Stimulated activated CD4-positive, alpha-beta T cell treated with anti-CD3 and anti-CD28 coated beads, Interleukin-1b, Interleukin-23, amount 100 ng/mL, for 48 hours (primary cell): ENCODE measurements at regions not wholly inside any gene's neighbourhood (a gene's known extent, or its start where the extent isn't known, plus 50 kb on each side); places are given as distances from the start of the nearest gene placed in this dataset.

ENCODE experiments used
- DNase-seq: peaks from one replicate; pipeline ENCODE4 v3.0.0-alpha.2; 2020

- no peak for DNase-seq
Observed at GRCh38 chr2:5921081-5921642, 229.0 kb downstream of the SOX11 start.

GRCh38 chr2:5923957-5924945 is 232.1 kb downstream of the SOX11 start:
- no peak for DNase-seq

DNA sequence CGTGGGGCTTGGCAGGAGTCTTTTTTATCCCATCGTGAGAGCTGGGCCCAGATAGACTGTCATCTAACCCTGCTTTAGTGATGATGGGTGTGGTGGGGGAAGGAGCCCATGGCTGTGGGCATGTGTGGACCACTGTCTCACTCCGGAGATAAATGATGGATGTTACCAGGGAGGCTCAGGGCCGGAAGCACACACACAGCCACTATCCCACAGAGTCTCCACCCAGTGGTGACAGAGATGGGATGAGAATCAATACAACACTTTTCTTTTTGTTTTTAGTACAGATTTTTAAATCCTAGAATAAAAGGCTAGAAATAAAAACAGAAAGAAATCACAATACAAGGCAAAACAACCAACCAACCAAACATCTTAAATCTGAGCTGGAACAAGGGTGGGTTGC is 233.4 kb downstream of the SOX11 start:
- no peak for DNase-seq

DNA sequence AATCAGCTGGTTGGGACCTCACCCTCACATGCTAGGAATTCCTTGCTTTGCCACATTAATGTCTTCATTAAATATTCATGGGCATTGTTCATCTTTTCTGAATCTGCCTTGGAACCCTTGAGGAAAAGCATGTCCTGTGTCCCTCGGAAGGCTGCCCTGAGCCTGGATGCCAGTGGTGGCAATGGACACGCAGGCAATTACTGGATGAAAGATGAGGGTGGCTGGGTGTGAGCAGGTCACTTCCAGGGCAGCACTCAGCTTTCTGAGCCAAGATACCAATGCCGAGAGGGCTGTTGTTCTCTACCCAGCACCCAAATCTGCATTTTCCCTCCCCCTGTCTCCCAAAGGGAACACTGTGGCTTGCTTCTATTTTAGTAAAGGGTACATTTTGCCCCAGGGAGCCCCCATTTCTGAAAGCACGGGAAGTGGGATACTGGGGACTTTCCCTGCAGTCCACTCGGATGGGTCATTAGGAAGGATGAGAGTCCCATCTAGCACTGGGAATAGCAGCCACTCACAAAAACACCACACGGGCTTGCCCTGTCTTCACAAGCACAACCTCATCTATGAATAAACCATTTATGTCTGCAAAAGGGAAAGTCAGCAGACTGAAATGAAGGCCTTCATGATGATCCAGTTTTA is 234.8 kb downstream of the SOX11 start:
- no peak for DNase-seq

DNA sequence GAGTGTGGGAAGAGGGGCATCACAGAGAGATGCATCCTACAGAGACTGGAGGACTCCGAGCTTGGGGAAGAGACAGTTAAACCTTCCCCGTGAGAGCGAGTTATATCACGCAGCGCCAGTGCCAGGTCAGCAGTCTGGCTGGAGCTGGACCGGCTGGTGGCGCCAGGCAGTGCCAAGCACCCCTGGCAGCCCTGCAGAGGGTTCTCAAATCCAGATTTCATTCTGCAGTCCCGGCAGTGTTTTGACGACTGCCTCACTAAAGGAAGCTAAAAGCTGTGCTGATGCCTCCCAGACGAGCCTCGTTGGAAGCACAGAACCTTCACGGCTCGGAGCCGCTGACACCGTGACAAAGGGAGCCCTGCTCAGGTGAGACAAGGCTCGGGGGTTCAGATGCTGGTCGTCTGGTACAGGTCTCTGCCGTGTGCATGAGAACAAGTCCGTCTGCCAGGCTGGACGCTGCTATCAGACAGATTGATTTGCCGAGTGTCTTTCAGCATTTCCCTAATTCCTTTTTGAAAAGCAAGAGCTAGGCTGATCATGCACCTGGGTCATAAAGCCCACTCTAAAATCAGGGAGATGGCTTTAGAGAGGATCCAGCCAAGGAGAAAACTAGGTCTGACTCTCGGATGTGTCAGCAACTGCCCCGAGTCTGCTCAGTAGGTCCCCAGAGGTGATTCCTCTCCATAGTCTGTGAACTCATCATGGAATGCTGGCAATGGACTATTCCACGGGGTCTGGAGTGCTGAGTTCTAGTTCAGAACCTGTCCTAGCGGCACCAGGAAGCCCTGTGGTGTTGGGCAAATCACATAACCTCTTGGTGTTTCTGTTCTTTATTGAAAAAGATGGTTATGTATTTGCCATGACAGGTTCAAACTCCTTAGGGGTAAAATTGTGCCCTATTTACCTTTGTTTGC is 240.6 kb downstream of the SOX11 start:
- no peak for DNase-seq

DNA sequence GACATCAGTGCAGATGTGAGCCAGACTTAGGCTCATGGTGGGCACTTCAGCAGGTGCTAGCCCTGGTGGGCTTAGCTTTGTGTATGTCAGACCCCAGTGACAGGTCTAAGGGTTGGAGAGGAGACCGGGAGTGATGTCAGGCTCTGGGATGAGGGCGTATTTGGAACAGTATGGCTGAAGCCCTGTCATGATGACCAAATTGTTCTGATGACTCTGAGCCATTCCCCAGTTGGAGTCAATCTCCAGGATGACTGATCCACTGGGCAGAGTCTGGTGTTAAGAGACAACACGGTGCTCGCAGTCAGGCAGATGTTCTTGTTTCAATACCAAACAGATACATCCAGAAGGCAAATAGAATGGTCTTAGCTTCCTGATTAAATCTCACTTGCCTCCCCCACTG is 241.5 kb downstream of the SOX11 start:
- DNase-seq, result no peak

DNA sequence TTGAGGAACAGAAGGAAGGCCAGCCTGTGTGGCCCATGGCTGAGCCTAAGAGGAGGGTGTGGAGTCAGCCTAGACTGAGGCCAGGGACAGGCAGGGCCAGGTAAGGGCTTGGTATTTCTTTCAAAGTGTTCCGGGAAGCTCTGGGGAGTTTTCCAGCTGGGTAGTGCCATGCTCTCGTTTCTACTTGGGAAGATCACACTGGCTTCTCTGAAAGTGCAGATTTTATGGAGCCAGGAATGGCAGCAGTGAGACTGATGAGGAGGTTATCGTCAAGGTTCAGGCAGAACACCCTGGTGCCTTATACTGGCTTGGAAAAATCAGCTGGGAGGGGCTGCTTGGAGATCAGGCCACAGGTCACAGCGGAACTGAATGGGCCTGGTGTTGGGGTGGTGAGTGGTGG is 245.1 kb downstream of the SOX11 start:
- DNase-seq, result no peak

DNA sequence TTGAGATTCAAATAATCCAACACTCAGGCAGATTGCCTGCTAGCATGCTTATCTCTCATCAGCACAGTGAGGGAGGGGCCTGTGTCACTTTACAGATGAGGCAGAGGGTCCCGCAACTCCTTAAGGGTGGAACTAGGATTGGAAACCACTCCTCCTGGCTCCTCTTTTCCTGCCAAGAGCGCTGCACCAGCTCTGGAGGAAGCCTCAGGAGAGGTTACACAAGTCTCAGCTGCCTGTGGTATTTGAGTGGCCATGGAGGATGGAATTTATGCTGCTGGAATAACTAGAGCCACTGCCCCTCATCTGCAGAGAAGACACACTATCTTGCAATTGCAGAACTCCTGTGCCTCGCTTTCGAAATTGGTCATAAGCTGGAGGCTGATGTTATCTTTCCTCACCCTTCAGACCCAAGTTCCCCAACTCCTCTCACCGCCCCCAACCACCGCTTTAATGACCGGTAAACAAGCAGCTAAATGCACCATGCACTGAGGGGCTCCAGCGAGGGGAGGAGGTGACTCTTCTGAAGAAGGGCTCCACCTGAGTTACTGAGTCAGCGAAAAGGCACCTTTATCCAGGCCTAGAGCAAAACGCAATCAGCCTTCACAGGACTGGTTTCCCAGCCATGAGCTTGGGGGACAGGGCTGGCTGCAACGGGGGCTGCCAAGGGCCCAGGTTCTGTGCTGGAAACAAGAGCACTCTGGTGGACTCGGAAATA is 245.8 kb downstream of the SOX11 start:
- DNase-seq, result no peak

GRCh38 chr2:5938566-5938896 is 246.3 kb downstream of the SOX11 start:
- DNase-seq, result no peak

DNA sequence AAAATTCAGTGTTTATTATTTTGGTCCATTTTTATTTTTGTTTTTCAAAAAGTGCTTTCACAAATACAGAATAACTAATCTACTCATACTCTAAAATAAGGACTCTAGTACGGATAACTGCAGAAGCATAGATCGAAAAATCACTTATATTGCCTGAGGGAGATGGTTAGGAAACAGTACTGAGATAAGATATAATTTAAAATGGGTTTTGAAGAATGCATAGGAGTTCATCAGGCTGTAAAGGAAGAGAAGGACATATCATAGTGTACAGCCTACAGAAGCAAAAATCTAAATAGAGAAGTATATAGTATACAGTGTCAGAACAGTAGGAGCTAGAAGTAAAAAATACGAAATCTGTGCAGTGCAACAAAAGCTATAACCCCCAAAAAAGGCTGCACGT is 247.4 kb downstream of the SOX11 start:
- DNase-seq, result no peak

GRCh38 chr2:5940596-5941535 is 248.7 kb downstream of the SOX11 start:
- DNase-seq, result no peak

- DNase-seq, result no peak
Observed at GRCh38 chr2:5942204-5942603, 250.0 kb downstream of the SOX11 start.

GRCh38 chr2:5945742-5946141 is 253.6 kb downstream of the SOX11 start:
- no peak for DNase-seq

DNA sequence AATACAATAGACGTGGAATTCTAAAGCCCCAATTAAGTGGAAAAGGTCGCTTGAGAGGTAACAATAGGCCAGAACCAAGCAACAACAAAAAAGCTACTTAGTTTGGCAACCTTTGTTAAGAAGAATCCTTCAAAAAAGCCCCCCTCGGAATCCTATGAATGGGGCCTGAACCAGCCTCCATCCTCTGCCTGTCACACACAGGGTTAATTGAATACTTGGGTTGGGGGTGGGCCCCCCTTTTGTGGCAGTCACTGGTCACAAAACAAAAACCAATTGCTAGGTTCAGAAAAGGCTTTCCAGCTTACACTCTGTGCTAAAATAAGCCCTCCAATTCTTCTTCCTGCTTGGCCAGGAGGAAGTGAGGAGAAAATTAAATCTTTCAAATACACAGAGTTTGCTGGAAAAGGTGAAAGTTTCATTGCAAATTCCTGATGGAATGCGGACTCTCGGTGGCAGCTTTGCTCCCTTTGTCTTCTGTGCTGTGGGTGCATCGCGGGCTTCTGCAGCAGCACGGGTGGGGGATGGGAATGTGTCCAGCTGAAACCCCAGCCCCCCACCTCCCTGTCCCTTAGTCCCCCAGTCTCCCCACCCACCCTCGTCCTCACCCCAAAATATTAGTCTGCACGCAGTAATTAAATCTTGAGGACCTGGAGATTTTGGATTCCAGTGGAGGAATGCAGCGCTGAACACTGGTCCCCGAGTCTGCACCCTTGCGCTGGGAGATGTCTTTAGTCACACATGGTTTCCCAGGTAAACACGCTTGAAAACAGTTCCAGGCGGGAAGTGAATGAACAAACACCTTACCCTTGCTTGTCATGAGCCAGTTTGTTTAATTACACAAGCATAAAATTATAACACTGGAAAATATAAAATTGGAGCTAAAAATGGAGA is 254.3 kb downstream of the SOX11 start:
- no peak for DNase-seq

GRCh38 chr2:5950736-5951135 is 258.6 kb downstream of the SOX11 start:
- no peak for DNase-seq

GRCh38 chr2:5951471-5951870 is 259.3 kb downstream of the SOX11 start:
- DNase-seq, result no peak

DNA sequence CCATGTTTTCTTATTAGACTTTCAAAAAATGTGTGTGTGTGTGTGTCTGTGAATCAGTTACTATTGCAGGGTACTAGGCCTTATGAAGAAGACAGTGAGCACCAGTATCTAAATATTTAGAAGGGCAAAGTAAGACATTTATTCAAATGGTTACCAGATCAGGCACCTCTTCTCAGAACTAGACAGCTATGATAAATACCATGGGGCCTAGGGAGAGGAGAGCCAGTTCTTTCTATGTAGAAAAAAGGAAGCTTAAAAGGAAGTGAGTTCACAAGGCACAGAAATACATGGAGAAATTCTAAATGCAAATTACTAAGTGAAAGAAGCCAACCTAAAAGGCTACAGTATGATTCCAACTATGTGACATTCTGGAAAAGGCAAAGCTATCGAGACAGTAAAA is 261.3 kb downstream of the SOX11 start:
- DNase-seq, result no peak

DNA sequence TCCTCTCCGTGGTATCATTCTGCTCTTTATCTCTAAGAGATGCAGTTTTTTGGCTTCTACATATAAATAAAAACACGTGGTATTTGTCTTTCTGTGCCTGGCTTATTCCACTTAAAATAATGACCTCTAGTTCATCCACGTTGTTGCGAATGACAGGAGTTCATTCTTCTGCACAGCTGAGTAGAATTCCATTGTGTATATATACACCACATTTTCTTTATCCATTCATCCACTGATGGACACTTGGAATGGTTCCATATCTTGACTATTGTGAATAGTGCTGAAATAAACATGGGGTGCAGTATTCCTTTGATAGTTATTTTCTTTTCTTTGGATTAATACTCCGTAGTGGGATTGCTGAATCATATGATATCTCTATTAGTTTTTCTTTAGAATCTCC is 262.3 kb downstream of the SOX11 start:
- DNase-seq, result no peak

GRCh38 chr2:5955921-5956320 is 263.7 kb downstream of the SOX11 start:
- no peak for DNase-seq
